HEK293 (cell line): ENCODE measurements at regions not wholly inside any gene's neighbourhood (a gene's known extent, or its start where the extent isn't known, plus 50 kb on each side); places are given as distances from the start of the nearest gene placed in this dataset.

Experiments used
- CTCF ChIP-seq: fragments of 450-650 bp; formaldehyde crosslinking; IDR thresholded peaks from 2 replicates; pipeline ENCODE4 v1.5.1; 2016; ENCODE audit warnings: missing biosample characterization, missing genetic modification characterization
- PBX3 ChIP-seq: sonication (generic); formaldehyde crosslinking; IDR thresholded peaks from 2 replicates; pipeline ENCODE4 v1.8.1; 2022; ENCODE audit warnings: mild to moderate bottlenecking, moderate library complexity, missing genetic modification reagents
- REST ChIP-seq: fragments of 450-650 bp; formaldehyde crosslinking; IDR thresholded peaks from 2 replicates; pipeline ENCODE4 v1.5.1; 2016; ENCODE audit warnings: missing biosample characterization, missing genetic modification characterization
- SP2 ChIP-seq: fragments of 450-650 bp; formaldehyde crosslinking; IDR thresholded peaks from 2 replicates; pipeline ENCODE4 v1.5.1; 2016; ENCODE audit warnings: missing biosample characterization, missing genetic modification characterization
- ZBTB20 ChIP-seq: fragments of 450-650 bp; formaldehyde crosslinking; IDR thresholded peaks from 2 replicates; pipeline ENCODE4 v1.5.1; 2016; ENCODE audit warnings: missing biosample characterization, missing genetic modification characterization
- ZNF133 ChIP-seq: fragments of 450-650 bp; formaldehyde crosslinking; IDR thresholded peaks from 2 replicates; pipeline ENCODE4 v1.5.1; 2016; ENCODE audit warnings: missing biosample characterization, missing genetic modification characterization
- ZNF513 ChIP-seq: fragments of 450-650 bp; IDR thresholded peaks from 2 replicates; pipeline ENCODE4 v1.5.1; 2018; ENCODE audit warnings: missing biosample characterization, missing genetic modification characterization

GRCh38 chr6:8299034-8299433, 136.3 kb downstream of the SLC35B3 start:
- TF ChIP-seq PBX3 (CRISPR knock-in tag), result no peak
- TF ChIP-seq ZNF133 (tag by site-specific recombination), result no peak
- TF ChIP-seq SP2 (tag by site-specific recombination), result no peak
- TF ChIP-seq ZBTB20 (tag by site-specific recombination), result no peak
- TF ChIP-seq REST (tag by site-specific recombination), result no peak
- no peak for TF ChIP-seq ZNF513
- no peak for TF ChIP-seq CTCF (tag by site-specific recombination)
